Glutamatergic neuron (in vitro differentiated cells): ENCODE measurements at regions not wholly inside any gene's neighbourhood (a gene's known extent, or its start where the extent isn't known, plus 50 kb on each side); places are given as distances from the start of the nearest gene placed in this dataset.

Experiments
- DNase-seq: peaks from one replicate; pipeline ENCODE4 v3.0.0; 2022
- H3K27ac Mint-ChIP-seq: one replicate; pipeline ENCODE4 v1.8.0; 2020; ENCODE audit warnings: mild to moderate bottlenecking, mixed read lengths, inconsistent platforms; ENCODE audit not compliant: unreplicated experiment
- H3K27me3 Mint-ChIP-seq: one replicate; pipeline ENCODE4 v1.8.0; 2020; ENCODE audit warnings: mild to moderate bottlenecking, moderate library complexity, mixed read lengths, inconsistent platforms; ENCODE audit not compliant: unreplicated experiment
- H3K36me3 Mint-ChIP-seq: one replicate; pipeline ENCODE4 v1.8.0; 2020; ENCODE audit warnings: mild to moderate bottlenecking, mixed read lengths, inconsistent platforms; ENCODE audit not compliant: unreplicated experiment
- H3K4me1 Mint-ChIP-seq: one replicate; pipeline ENCODE4 v1.8.0; 2020; ENCODE audit warnings: mild to moderate bottlenecking, low read depth, mixed read lengths, inconsistent platforms; ENCODE audit not compliant: unreplicated experiment
- H3K4me3 Mint-ChIP-seq: one replicate; pipeline ENCODE4 v1.8.0; 2020; ENCODE audit warnings: mild to moderate bottlenecking, mixed read lengths, inconsistent platforms; ENCODE audit not compliant: unreplicated experiment
- H3K9me3 Mint-ChIP-seq: one replicate; pipeline ENCODE4 v1.8.0; 2020; ENCODE audit warnings: mild to moderate bottlenecking, moderate library complexity, mixed read lengths, inconsistent platforms; ENCODE audit not compliant: unreplicated experiment
- TF ChIP-seq, protein P1 (sequence below): fragments of 200-600 bp; sonication (generic); IDR thresholded peaks from one replicate; pipeline ENCODE4 v1.5.0; 2021; ENCODE audit not compliant: partially characterized antibody, unreplicated experiment

DNA sequence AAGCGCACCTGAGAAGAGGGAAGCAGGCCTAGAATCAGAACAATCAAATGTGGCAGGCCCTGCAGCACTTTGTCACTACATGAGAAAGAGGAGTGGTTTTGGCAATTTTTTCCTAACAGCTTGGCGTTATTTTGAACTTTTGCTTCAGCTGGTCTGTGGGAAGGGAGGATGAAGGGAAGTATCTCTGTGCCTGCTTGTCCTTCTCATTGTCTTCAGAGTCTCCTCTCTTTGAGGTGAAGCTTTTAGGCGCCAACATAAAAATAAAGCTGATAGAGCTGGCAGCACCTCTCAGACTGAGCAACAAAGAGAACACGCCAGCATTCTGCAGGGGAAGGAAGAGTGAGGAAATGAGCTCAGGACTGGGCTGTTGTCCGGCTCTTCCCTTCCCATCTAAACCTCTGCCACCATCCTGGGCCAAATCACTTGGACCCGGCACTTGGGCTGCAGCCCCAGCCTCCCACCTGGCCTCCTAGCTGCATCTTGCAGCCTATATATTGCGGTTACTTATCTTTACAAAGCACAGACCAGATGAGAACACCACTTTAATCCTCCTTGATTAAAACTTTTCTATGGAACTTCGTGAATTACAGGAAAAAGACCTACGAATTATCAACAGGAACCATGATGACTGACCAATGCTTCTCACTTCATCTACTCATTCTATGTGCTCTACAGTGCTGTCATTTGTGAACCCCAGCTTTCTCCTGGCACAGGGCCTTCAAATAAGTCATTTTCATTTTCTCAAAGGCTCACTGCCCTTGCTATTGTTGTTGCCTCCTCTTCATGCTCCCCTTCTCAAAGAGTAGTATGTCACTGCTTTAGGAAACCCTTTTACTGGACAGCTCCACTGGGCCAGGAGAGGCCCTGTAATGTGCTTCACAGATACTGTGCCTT is 476.4 kb upstream of the HS3ST1 start:
- Mint-ChIP-seq H3K9me3 (no peaks in the 10 kb centered on the region), H3K36me3 (no peaks in the 10 kb centered on the region), H3K27me3 (no peaks in the 10 kb centered on the region), H3K4me1 (no peaks in the 10 kb centered on the region), H3K27ac (no peak overlapping the region), H3K4me3 (no peak overlapping the region)
- TF ChIP-seq, protein P1, sequence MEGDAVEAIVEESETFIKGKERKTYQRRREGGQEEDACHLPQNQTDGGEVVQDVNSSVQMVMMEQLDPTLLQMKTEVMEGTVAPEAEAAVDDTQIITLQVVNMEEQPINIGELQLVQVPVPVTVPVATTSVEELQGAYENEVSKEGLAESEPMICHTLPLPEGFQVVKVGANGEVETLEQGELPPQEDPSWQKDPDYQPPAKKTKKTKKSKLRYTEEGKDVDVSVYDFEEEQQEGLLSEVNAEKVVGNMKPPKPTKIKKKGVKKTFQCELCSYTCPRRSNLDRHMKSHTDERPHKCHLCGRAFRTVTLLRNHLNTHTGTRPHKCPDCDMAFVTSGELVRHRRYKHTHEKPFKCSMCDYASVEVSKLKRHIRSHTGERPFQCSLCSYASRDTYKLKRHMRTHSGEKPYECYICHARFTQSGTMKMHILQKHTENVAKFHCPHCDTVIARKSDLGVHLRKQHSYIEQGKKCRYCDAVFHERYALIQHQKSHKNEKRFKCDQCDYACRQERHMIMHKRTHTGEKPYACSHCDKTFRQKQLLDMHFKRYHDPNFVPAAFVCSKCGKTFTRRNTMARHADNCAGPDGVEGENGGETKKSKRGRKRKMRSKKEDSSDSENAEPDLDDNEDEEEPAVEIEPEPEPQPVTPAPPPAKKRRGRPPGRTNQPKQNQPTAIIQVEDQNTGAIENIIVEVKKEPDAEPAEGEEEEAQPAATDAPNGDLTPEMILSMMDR, result no peak
- DNase-seq, result no peak

DNA sequence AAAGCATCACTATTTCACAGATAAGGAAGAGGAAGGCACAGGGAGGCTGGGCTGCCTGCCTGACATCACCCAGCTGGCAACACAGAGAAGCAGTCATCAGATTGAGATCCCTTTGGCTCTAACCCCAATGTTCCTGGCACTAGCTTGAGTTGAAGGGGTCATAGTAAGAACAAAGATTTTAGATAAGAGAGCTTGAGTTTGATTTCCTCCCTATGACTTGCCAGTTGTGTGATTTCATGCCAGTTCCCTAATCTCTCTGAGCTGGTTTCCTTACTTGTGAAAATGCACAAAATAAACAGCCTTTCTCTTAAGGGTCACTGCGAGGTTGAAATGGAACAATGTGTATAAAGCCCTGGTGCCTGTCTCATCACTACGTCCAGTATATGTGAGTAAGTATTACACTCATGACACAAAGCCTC is 475.4 kb upstream of the HS3ST1 start:
- Mint-ChIP-seq H3K9me3 (no peaks in the 10 kb centered on the region), H3K27me3 (no peaks in the 10 kb centered on the region), H3K36me3 (no peaks in the 10 kb centered on the region), H3K4me1 (no peaks in the 10 kb centered on the region), H3K27ac (no peak overlapping the region), H3K4me3 (no peak overlapping the region)
- DNase-seq, result no peak
- TF ChIP-seq, protein P1, result no peak

DNA sequence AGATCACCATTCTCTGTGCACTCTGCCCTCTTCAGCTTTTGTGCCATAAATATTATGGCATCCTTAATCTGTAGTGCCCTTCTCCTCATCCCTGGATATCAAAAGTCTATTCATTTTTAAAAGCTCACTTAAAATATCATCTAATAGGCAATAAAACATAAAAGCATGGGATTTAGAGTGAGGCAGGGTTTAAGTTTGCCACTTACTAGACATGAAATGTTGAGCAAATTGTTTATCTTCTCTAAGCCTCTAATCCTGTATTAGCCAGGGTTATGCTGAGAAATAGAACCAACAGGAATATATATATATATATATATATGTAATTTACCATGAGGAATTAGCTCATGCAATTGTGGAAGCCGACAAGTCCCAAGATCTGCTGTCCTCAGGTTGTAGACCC is 472.4 kb upstream of the HS3ST1 start:
- Mint-ChIP-seq H3K27ac (no peak overlapping the region), H3K36me3 (peaks cover 11% of the 10 kb centered on the region), H3K4me1 (no peaks in the 10 kb centered on the region), H3K27me3 (no peaks in the 10 kb centered on the region), H3K4me3 (no peak overlapping the region), H3K9me3 (no peaks in the 10 kb centered on the region)
- TF ChIP-seq, protein P1, result no peak
- DNase-seq, result no peak

DNA sequence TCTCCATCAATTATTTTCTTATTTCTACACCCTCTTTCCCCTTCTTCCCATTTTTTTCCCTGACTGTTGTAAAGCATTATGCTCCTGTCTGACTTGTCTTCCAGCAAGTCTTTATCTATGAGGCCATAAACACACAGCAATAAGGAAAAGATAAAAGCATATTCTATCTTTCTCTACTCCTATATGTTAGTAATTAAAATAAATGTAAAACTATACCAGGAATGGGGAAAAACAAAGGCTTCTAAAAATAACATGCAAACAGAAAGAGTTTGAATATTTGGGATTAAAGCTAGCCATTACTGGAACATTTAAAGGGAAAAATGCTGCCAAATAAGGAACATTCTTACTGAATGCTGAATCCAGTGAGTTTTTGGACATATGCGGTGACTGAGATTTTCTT is 471.7 kb upstream of the HS3ST1 start:
- no peak overlapping the region for H3K27ac Mint-ChIP-seq
- H3K4me3 Mint-ChIP-seq, result no peak overlapping the region
- no peaks in the 10 kb centered on the region for H3K27me3 Mint-ChIP-seq
- no peaks in the 10 kb centered on the region for H3K4me1 Mint-ChIP-seq
- TF ChIP-seq, protein P1, result no peak
- no peaks in the 10 kb centered on the region for H3K9me3 Mint-ChIP-seq
- peaks cover 11% of the 10 kb centered on the region for H3K36me3 Mint-ChIP-seq
- no peak for DNase-seq

DNA sequence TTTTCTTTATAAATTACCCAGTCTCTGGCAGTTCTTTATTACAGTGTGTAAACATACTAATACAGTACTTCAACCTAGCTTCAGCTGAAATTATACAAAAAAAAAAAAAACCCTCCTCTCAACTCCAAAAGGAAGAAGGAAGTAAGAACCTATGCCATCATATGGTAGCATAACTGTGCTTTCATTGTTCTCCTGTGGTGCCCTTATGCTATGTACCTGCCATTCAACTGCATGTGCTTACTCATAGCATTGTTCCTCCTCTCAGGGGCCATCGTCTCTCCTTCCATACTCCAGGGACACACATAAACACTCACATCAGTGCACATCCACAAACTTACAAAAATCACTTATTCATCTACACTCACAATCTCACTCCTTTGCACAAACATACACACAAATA is 470.1 kb upstream of the HS3ST1 start:
- Mint-ChIP-seq H3K27me3 (no peaks in the 10 kb centered on the region), H3K36me3 (peaks cover 11% of the 10 kb centered on the region), H3K9me3 (no peaks in the 10 kb centered on the region)

More for the DNA sequence above, 470.1 kb upstream of the HS3ST1 start:
- H3K4me3 Mint-ChIP-seq, result no peak overlapping the region
- no peak overlapping the region for H3K27ac Mint-ChIP-seq
- no peak for DNase-seq
- no peaks in the 10 kb centered on the region for H3K4me1 Mint-ChIP-seq
- TF ChIP-seq, protein P1, result no peak
